ENCODE measurements at regions not wholly inside any gene's neighbourhood (a gene's known extent, or its start where the extent isn't known, plus 50 kb on each side); places are given as distances from the start of the nearest gene placed in this dataset.
A peak's percentile ranks its signal among the peaks of the same experiment; 100 is the strongest.
"Not testable (repeated sequence)": the region's sequence is repeated elsewhere in the genome, so short reads cannot be mapped to it uniquely, and the experiment has no call there.

GRCh38 chr9:66720845-66721244 lies 179.7 kb upstream of the ZNF658 start:
- H3K4me3 ChIP-seq; ATAC-seq; H3K36me3 ChIP-seq; H3K27me3 ChIP-seq; H3K27ac ChIP-seq; FAIRE-seq; H3K4me1 ChIP-seq; H3K9me3 ChIP-seq; intact Hi-C loops (cut with DNase I); DNase-seq: not testable (repeated sequence)
- WGBS, 2 donors: no CpG with 5 or more reads among the region's 4 CpGs

- H3K27ac ChIP-seq; H3K4me3 ChIP-seq; intact Hi-C loops (cut with DNase I); H3K9me3 ChIP-seq; H3K4me1 ChIP-seq; H3K36me3 ChIP-seq; FAIRE-seq; DNase-seq; H3K27me3 ChIP-seq: not testable (repeated sequence)
- peak; percentile 91 to 95 (median 94) for ATAC-seq
Observed at GRCh38 chr9:66727540-66727939, 173.0 kb upstream of the ZNF658 start.

GRCh38 chr9:66736686-66737085 lies 163.8 kb upstream of the ZNF658 start:
- H3K9me3 ChIP-seq; H3K27ac ChIP-seq; H3K27me3 ChIP-seq; ATAC-seq; H3K36me3 ChIP-seq; intact Hi-C loops (cut with DNase I); H3K4me1 ChIP-seq; FAIRE-seq; H3K4me3 ChIP-seq: not testable (repeated sequence)
- peak in 2 of 6 donors; percentile 11 to 22 for DNase-seq

- DNase-seq; FAIRE-seq; intact Hi-C loops (cut with DNase I); H3K4me1 ChIP-seq; ATAC-seq; H3K27me3 ChIP-seq; H3K4me3 ChIP-seq; H3K27ac ChIP-seq; H3K9me3 ChIP-seq; H3K36me3 ChIP-seq: not testable (repeated sequence)
- WGBS, 2 donors: 89 to 100% methylated on average over 1 of the region's 1 CpG
Observed at GRCh38 chr9:66738418-66738817, 162.1 kb upstream of the ZNF658 start.

- FAIRE-seq; H3K36me3 ChIP-seq; intact Hi-C loops (cut with DNase I); DNase-seq; H3K27ac ChIP-seq; ATAC-seq; H3K4me1 ChIP-seq; H3K9me3 ChIP-seq; H3K4me3 ChIP-seq; H3K27me3 ChIP-seq: not testable (repeated sequence)
- no CpG with 5 or more reads among the region's 4 CpGs for WGBS, 2 donors
Observed at GRCh38 chr9:66740136-66740535, 160.4 kb upstream of the ZNF658 start.

GRCh38 chr9:66745846-66746245 lies 154.7 kb upstream of the ZNF658 start:
- not testable (repeated sequence) for H3K4me1 ChIP-seq, FAIRE-seq
- peak in 1 of 6 donors; percentile 9 for DNase-seq

GRCh38 chr9:66752324-66752923 lies 148.1 kb upstream of the ZNF658 start:
- FAIRE-seq; H3K36me3 ChIP-seq; H3K4me1 ChIP-seq; H3K9me3 ChIP-seq; H3K4me3 ChIP-seq; ATAC-seq; H3K27ac ChIP-seq; H3K27me3 ChIP-seq; intact Hi-C loops (cut with DNase I): not testable (repeated sequence)
- peak in 2 of 6 donors; percentile 6 to 15 for DNase-seq
- WGBS, 2 donors: 91 to 94% methylated on average over 8 to 10 of the region's 15 CpGs

More at GRCh38 chr9:66745846-66746245, 154.7 kb upstream of the ZNF658 start:
- WGBS, 2 donors: 85 to 88% methylated on average over 14 of the region's 27 CpGs
- H3K9me3 ChIP-seq; H3K36me3 ChIP-seq; H3K4me3 ChIP-seq; H3K27ac ChIP-seq; ATAC-seq; H3K27me3 ChIP-seq; intact Hi-C loops (cut with DNase I): not testable (repeated sequence)

- intact Hi-C loops (cut with DNase I): not testable (repeated sequence)
Observed at GRCh38 chr9:66759825-66760492, 140.6 kb upstream of the ZNF658 start.

GRCh38 chr9:66764799-66765493 lies 135.6 kb upstream of the ZNF658 start:
- intact Hi-C loops (cut with DNase I); H3K27me3 ChIP-seq; FAIRE-seq; H3K4me1 ChIP-seq; H3K36me3 ChIP-seq; H3K4me3 ChIP-seq; DNase-seq; H3K27ac ChIP-seq; H3K9me3 ChIP-seq: not testable (repeated sequence)
- ATAC-seq: peak in 1 of 4 donors; percentile 23
- no CpG with 5 or more reads among the region's 3 CpGs for WGBS, 2 donors

More at GRCh38 chr9:66759825-66760492, 140.6 kb upstream of the ZNF658 start:
- not testable (repeated sequence) for H3K27ac ChIP-seq, H3K36me3 ChIP-seq, FAIRE-seq, H3K27me3 ChIP-seq, DNase-seq, H3K9me3 ChIP-seq, ATAC-seq, H3K4me1 ChIP-seq, H3K4me3 ChIP-seq
- 20 to 47% methylated on average over 2 of the region's 7 CpGs for WGBS, 2 donors

- WGBS, 2 donors: no CpG with 5 or more reads among the region's 2 CpGs
- H3K27ac ChIP-seq; H3K4me1 ChIP-seq; FAIRE-seq; H3K27me3 ChIP-seq; DNase-seq; intact Hi-C loops (cut with DNase I); H3K36me3 ChIP-seq; H3K4me3 ChIP-seq; H3K9me3 ChIP-seq: not testable (repeated sequence)
- ATAC-seq: peak in 1 of 4 donors; percentile 53
Observed at GRCh38 chr9:66765531-66765930, 135.0 kb upstream of the ZNF658 start.

GRCh38 chr9:66771504-66771903 lies 129.0 kb upstream of the ZNF658 start:
- H3K27ac ChIP-seq; H3K36me3 ChIP-seq; H3K4me3 ChIP-seq; ATAC-seq; H3K27me3 ChIP-seq; DNase-seq; intact Hi-C loops (cut with DNase I); H3K9me3 ChIP-seq; FAIRE-seq; H3K4me1 ChIP-seq: not testable (repeated sequence)
- WGBS, 2 donors: 29 to 32% methylated on average over 1 of the region's 2 CpGs

GRCh38 chr9:66774618-66775017 lies 125.9 kb upstream of the ZNF658 start:
- H3K27me3 ChIP-seq; H3K36me3 ChIP-seq; H3K27ac ChIP-seq; FAIRE-seq; intact Hi-C loops (cut with DNase I); H3K4me3 ChIP-seq; H3K9me3 ChIP-seq; H3K4me1 ChIP-seq; ATAC-seq: not testable (repeated sequence)
- peak in 1 of 6 donors; percentile 36 for DNase-seq
- WGBS, 2 donors: 88 to 95% methylated on average over 6 of the region's 8 CpGs

All from pancreas (tissue), 10 donors.